GM12878 (cell line): ENCODE measurements at regions not wholly inside any gene's neighbourhood (a gene's known extent, or its start where the extent isn't known, plus 50 kb on each side); places are given as distances from the start of the nearest gene placed in this dataset.

Experiments used
- ATAC-seq: fragments of 200-7000 bp; cut with Tn5 transposase; 3 replicates; pipeline ENCODE4 v1.9.1; 2020; ENCODE audit warnings: mild to moderate bottlenecking, moderate library complexity
- BruUV-seq: library from RNA; stranded (reverse); fragments of 400-500 nt; replicated peaks from 2 replicates; lab custom pipeline; 2021; lab: Mats Ljungman, UMichigan
- CTCF ChIA-PET: fragments of 300-600 bp; sonication (Branson Sonifier 250); formaldehyde crosslinking; extraction: SDS; loops from one replicate; lab custom pipeline; 2021; ENCODE audit warnings: inconsistent platforms; lab: Yijun Ruan, JAX
- POLR2A ChIA-PET: fragments of 350-600 bp; formaldehyde crosslinking; extraction: SDS; loops from one replicate; lab custom pipeline; 2021; ENCODE audit warnings: inconsistent platforms; lab: Charles Lee
- RAD21 ChIA-PET: fragments of 300-600 bp; sonication (Branson Sonifier 250); formaldehyde crosslinking; loops from one replicate; lab custom pipeline; 2023; ENCODE audit warnings: antibody characterized with exemption; ENCODE audit not compliant: unreplicated experiment; lab: Charles Lee
- SMC1A ChIA-PET: fragments of 300-600 bp; sonication (Branson Sonifier 250); formaldehyde crosslinking; loops from one replicate; lab custom pipeline; 2023; ENCODE audit not compliant: unreplicated experiment, uncharacterized antibody; lab: Charles Lee
- DNase-seq: peaks from one replicate; pipeline ENCODE4 v3.0.0-alpha.2; 2011; ENCODE audit warnings: low read depth, low spot score
- FAIRE-seq: peaks from 3 replicates; lab custom pipeline; 2011; peaks lifted over from hg19 to GRCh38; lab: Jason Lieb, UNC
- H2AFZ ChIP-seq: 2 replicates; pipeline ENCODE4 v1.6.0; 2011; ENCODE audit warnings: low read depth, low read length, control low read depth; ENCODE audit not compliant: control insufficient read depth
- H3K27ac ChIP-seq: 2 replicates; pipeline ENCODE4 v1.5.1; 2011; ENCODE audit warnings: control low read depth; ENCODE audit not compliant: control insufficient read depth, insufficient read depth
- H3K27me3 ChIP-seq, 2 experiments: replicated peaks in 1 of 2; 2 replicates each; pipeline versions ENCODE4 v1.6.0 to v1.6.1; 2011; ENCODE audit warnings: low read length in 1 of 2; ENCODE audit not compliant: control insufficient read depth in 2 of 2, insufficient read depth in 2 of 2
- H3K36me3 ChIP-seq, 2 experiments: 2 replicates each; pipeline ENCODE4 v1.5.1; 2011; ENCODE audit warnings: low read length in 1 of 2; ENCODE audit not compliant: control insufficient read depth in 2 of 2, insufficient read depth in 2 of 2
- H3K4me1 ChIP-seq: 2 replicates; pipeline ENCODE4 v1.6.1; 2011; ENCODE audit warnings: mild to moderate bottlenecking, low read length, moderate library complexity, mixed read lengths; ENCODE audit not compliant: control insufficient read depth, insufficient read depth
- H3K4me2 ChIP-seq: 2 replicates; pipeline ENCODE4 v1.6.0; 2011; ENCODE audit warnings: control low read depth; ENCODE audit not compliant: control insufficient read depth, insufficient read depth
- H3K4me3 ChIP-seq: fragments of 200-600 bp; sonication (generic); 2 replicates; pipeline ENCODE4 v1.5.1; 2016
- H3K79me2 ChIP-seq: 2 replicates; pipeline ENCODE4 v1.6.0; 2011; ENCODE audit warnings: low read length; ENCODE audit not compliant: control insufficient read depth, insufficient read depth
- H3K9ac ChIP-seq: 2 replicates; pipeline ENCODE4 v1.8.0; 2011; ENCODE audit warnings: low read length, control low read depth, mixed read lengths; ENCODE audit not compliant: control insufficient read depth, insufficient read depth
- H3K9me3 ChIP-seq: replicated peaks from 3 replicates; pipeline ENCODE4 v1.5.1; 2011; ENCODE audit warnings: mild to moderate bottlenecking, low read length; ENCODE audit not compliant: control insufficient read depth, insufficient read depth
- H4K20me1 ChIP-seq: 2 replicates; pipeline ENCODE4 v1.6.0; 2011; ENCODE audit not compliant: control insufficient read depth, insufficient read depth
- EZH2 ChIP-seq: IDR thresholded peaks from 2 replicates; pipeline ENCODE4 v1.6.1; 2012; ENCODE audit warnings: low read depth, mild to moderate bottlenecking, control low read depth, inconsistent platforms, low read length, borderline replicate concordance; ENCODE audit not compliant: control insufficient read depth
- FOXM1 ChIP-seq: IDR thresholded peaks from 2 replicates; pipeline ENCODE4 v1.6.1; 2012; ENCODE audit warnings: low read depth, mild to moderate bottlenecking, inconsistent platforms, low read length, moderate library complexity
- HSF1 ChIP-seq: fragments of 150-350 bp; IDR thresholded peaks from 2 replicates; pipeline ENCODE4 v1.6.1; 2014; ENCODE audit warnings: mild to moderate bottlenecking, low read depth, low read length
- MTA2 ChIP-seq: fragments of 450-650 bp; IDR thresholded peaks from 2 replicates; pipeline ENCODE4 v1.6.1; 2016; ENCODE audit warnings: low read depth, mild to moderate bottlenecking, moderate library complexity
- MYB ChIP-seq: fragments of 150-350 bp; IDR thresholded peaks from 2 replicates; pipeline ENCODE4 v1.6.1; 2014; ENCODE audit warnings: mild to moderate bottlenecking, low read depth, low read length, borderline replicate concordance
- NFYB ChIP-seq: IDR thresholded peaks from 2 replicates; pipeline ENCODE4 v1.6.1; 2011; ENCODE audit warnings: low read depth, mild to moderate bottlenecking, low read length, improper control_type of control experiment, moderate library complexity; ENCODE audit not compliant: insufficient read depth
- SMARCA5 ChIP-seq: fragments of 450-650 bp; IDR thresholded peaks from 2 replicates; pipeline ENCODE4 v1.6.1; 2017; ENCODE audit warnings: mild to moderate bottlenecking
- TARDBP ChIP-seq: IDR thresholded peaks from 2 replicates; pipeline ENCODE4 v1.6.1; 2016; ENCODE audit warnings: borderline replicate concordance
- ZNF24 ChIP-seq: fragments of 450-650 bp; IDR thresholded peaks from 2 replicates; pipeline ENCODE4 v1.6.1; 2017; ENCODE audit warnings: antibody characterized with exemption, mild to moderate bottlenecking
- WGBS: methylation state at CpG from one replicate; pipeline ENCODE4 v1.1.6; 2016; ENCODE audit warnings: low lambda C conversion rate; ENCODE audit not compliant: insufficient replicate concordance, insufficient coverage; ENCODE audit errors: missing lambda C conversion rate; 5-methylcytosine and 5-hydroxymethylcytosine counted together
- in situ Hi-C: fragments of 300-500 bp; cut with MboI; formaldehyde crosslinking; loops from 9 replicates; pipeline ENCODE4 v1.14.3; 2018; ENCODE audit warnings: mixed read lengths
- intact Hi-C: fragments of 100-400 bp; cut with micrococcal nuclease; formaldehyde crosslinking; loops from one replicate; pipeline ENCODE4 v1.14.2; 2022; ENCODE audit not compliant: unreplicated experiment

GRCh38 chr2:6290217-6291015 lies 575.3 kb downstream of the CMPK2 start:
- Histone ChIP-seq H4K20me1 (no peaks in the 10 kb centered on the region), H3K4me1 (no peaks in the 10 kb centered on the region), H3K9ac (no peak overlapping the region), H3K27ac (no peak overlapping the region), H3K27me3 (no peaks in the 10 kb centered on the region), H3K4me2 (no peak overlapping the region), H3K36me3 (no peaks in the 10 kb centered on the region), H3K4me3 (no peak overlapping the region), H3K79me2 (no peaks in the 10 kb centered on the region), H2AFZ (no peak overlapping the region), H3K9me3 (no peaks in the 10 kb centered on the region; the same call in 2 of the 3 replicates)
- 62% methylated on average over 9 of the region's 9 CpGs for whole genome bisulfite sequencing
- SMC1A ChIA-PET: interaction anchor here (0.9 to 1.3 kb wide), 2 partner anchors 15 to 49 kb away, joined by 3 read pairs; no protein-coding TSS in a partner anchor
- no peak for TF ChIP-seq TARDBP
- no peak for TF ChIP-seq EZH2
- no peak for TF ChIP-seq MYB
- no peak for TF ChIP-seq SMARCA5
- no peak for TF ChIP-seq ZNF24
- TF ChIP-seq NFYB: no peak
- TF ChIP-seq HSF1: no peak
- TF ChIP-seq FOXM1: no peak
- TF ChIP-seq MTA2: no peak
- intact Hi-C loops (no loop called here), in situ Hi-C loops (no loop called here)
- RAD21 ChIA-PET: no interaction called here
- FAIRE-seq (no peak), DNase-seq (no peak), ATAC-seq (no peak)
- CTCF ChIA-PET: no interaction called here
- BruUV-seq: no TSS peak
- POLR2A ChIA-PET: no interaction called here
